Kidney (tissue), 13 donors: ENCODE measurements at regions not wholly inside any gene's neighbourhood (a gene's known extent, or its start where the extent isn't known, plus 50 kb on each side); places are given as distances from the start of the nearest gene placed in this dataset.
A peak's percentile ranks its signal among the peaks of the same experiment; 100 is the strongest.
"Not testable (repeated sequence)": the region's sequence is repeated elsewhere in the genome, so short reads cannot be mapped to it uniquely, and the experiment has no call there.

Experiments used
- DNase-seq, 5 donors: peaks; one replicate each; pipeline ENCODE4 v3.0.0-alpha.2; 2013 to 2020
- FAIRE-seq: peaks from 2 replicates; lab custom pipeline; 2012; peaks lifted over from hg19 to GRCh38; lab: Jason Lieb, UNC
- H3K27ac ChIP-seq, 2 donors: one replicate each; pipeline ENCODE4 v1.7.0; 2013; ENCODE audit warnings: low read depth in 2 of 2, low read length in 2 of 2, inconsistent platforms in 1 of 2
- H3K27me3 ChIP-seq: one replicate; pipeline ENCODE4 v1.7.1; 2013; ENCODE audit warnings: low read length, inconsistent platforms; ENCODE audit not compliant: control insufficient read depth, insufficient read depth
- H3K36me3 ChIP-seq, 3 donors: one replicate each; pipeline versions ENCODE4 v1.7.0 to v1.7.1; 2013; ENCODE audit warnings: low read length in 3 of 3, control low read depth in 1 of 3, inconsistent platforms in 1 of 3; ENCODE audit not compliant: insufficient read depth in 3 of 3, control insufficient read depth in 2 of 3
- H3K4me1 ChIP-seq, 3 donors: one replicate each; pipeline versions ENCODE4 v1.7.0 to v1.7.1; 2013; ENCODE audit warnings: low read length in 3 of 3, inconsistent platforms in 1 of 3, low read depth in 1 of 3; ENCODE audit not compliant: control insufficient read depth in 2 of 3, insufficient read depth in 2 of 3
- H3K4me3 ChIP-seq, 3 donors: one replicate each; pipeline versions ENCODE4 v1.7.0 to v1.8.1; 2013; ENCODE audit warnings: low read length in 3 of 3, control low read depth in 1 of 3, inconsistent platforms in 1 of 3
- H3K9ac ChIP-seq, 3 donors: one replicate each; pipeline versions ENCODE4 v1.7.0 to v1.7.1; 2013; ENCODE audit warnings: low read length in 3 of 3, control low read depth in 1 of 3, inconsistent platforms in 1 of 3
- H3K9me3 ChIP-seq, 3 donors: one replicate each; pipeline versions ENCODE4 v1.7.0 to v1.7.1; 2013; ENCODE audit warnings: low read length in 3 of 3, control low read depth in 1 of 3, inconsistent platforms in 1 of 3; ENCODE audit not compliant: control insufficient read depth in 2 of 3, insufficient read depth in 1 of 3
- CTCF ChIP-seq: IDR thresholded peaks from 3 replicates; pipeline ENCODE4 v1.5.1; 2012; ENCODE audit warnings: mild to moderate bottlenecking, moderate library complexity, borderline replicate concordance; ENCODE audit not compliant: insufficient read depth; ENCODE audit errors: extremely low read depth
- intact Hi-C: fragments of 100-400 bp; cut with DNase I; formaldehyde crosslinking; loops from one replicate; pipeline ENCODE4 v1.11.1; 2022
- donor health status: control.
- donor health status: control.
- donor health status: control.
- donor health status: control.
- donor health status: control.
- donor health status: DM: yes; HTN: yes; CAD: no.
- donor health status: Normal renal cell carcinoma (clear cell type).

DNA sequence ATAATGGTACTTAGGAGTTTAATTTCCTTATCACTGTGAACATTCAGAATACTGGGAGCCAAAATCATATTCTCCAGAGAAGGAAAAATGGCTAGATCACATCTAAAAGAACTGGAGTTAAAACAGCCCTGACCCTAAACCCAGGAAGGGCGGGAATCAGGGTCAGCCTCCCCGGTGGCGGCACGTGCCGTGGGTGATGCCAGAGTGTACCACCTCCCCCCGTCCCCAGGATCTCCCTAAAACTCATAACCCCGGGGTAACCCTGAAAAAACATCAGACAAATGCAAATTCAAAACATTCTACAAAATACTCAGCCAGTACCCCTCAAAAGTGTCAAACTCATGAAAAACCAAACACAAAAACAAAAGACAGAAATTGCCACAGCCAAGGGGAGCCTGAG, 148.3 kb downstream of the DLL1 start:
- no peak for FAIRE-seq
- Histone ChIP-seq H3K4me1 (peaks cover 0 to 10% (median 0%) of the 10 kb centered on the region in 3 donors), H3K27me3 (no peaks in the 10 kb centered on the region), H3K9ac (no peak overlapping the region), H3K27ac (no peak overlapping the region), H3K9me3 (peaks cover 0 to 4% (median 0%) of the 10 kb centered on the region in 3 donors), H3K4me3 (no peak overlapping the region), H3K36me3 (no peaks in the 10 kb centered on the region)
- peak in 1 of 5 donors; percentile 5 for DNase-seq
- TF ChIP-seq CTCF, result no peak
- intact Hi-C loops, result no loop called here

DNA sequence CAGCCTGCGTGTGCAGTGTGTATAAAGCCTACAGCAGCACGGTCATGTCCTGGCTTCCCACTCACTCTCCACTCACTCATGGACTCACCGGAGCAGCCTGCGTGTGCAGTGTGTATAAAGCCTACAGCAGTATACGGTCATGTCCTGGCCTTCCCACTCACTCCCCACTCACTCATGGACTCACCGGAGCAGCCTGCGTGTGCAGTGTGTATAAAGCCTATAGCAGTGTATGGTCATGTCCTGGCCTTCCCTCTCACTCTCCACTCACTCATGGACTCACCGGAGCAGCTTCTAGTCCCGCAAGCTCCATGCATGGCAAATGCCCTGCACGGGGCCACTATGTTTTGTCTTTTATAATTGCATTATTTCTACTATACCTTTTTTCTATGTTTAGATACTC, 149.8 kb downstream of the DLL1 start:
- FAIRE-seq, H3K27ac ChIP-seq, H3K27me3 ChIP-seq, H3K4me3 ChIP-seq, H3K36me3 ChIP-seq, H3K9ac ChIP-seq, H3K9me3 ChIP-seq, intact Hi-C loops, DNase-seq: not testable (repeated sequence)
- peaks cover 0 to 12% (median 0%) of the 10 kb centered on the region in 3 donors for H3K4me1 ChIP-seq

- DNase-seq, result no peak
- Histone ChIP-seq H3K9ac (no peak overlapping the region), H3K27ac (no peak overlapping the region), H3K36me3 (no peaks in the 10 kb centered on the region), H3K9me3 (peaks cover 0 to 4% (median 0%) of the 10 kb centered on the region in 3 donors), H3K27me3 (no peaks in the 10 kb centered on the region), H3K4me1 (peaks cover 0 to 12% (median 0%) of the 10 kb centered on the region in 3 donors), H3K4me3 (no peak overlapping the region)
- intact Hi-C loops, result no loop called here
- no peak for FAIRE-seq
- TF ChIP-seq CTCF, result no peak
Measured at GRCh38 chr6:170140129-170140528, 150.7 kb downstream of the DLL1 start.

GRCh38 chr6:170139531-170139930, 151.3 kb downstream of the DLL1 start:
- Histone ChIP-seq H3K9ac (no peak overlapping the region), H3K9me3 (peaks cover 0 to 3% (median 0%) of the 10 kb centered on the region in 3 donors), H3K36me3 (no peaks in the 10 kb centered on the region), H3K4me3 (no peak overlapping the region), H3K4me1 (peaks cover 0 to 12% (median 0%) of the 10 kb centered on the region in 3 donors), H3K27ac (no peak overlapping the region), H3K27me3 (no peaks in the 10 kb centered on the region)
- DNase-seq (peak in 1 of 5 donors; percentile 6), FAIRE-seq (no peak)
- no peak for TF ChIP-seq CTCF
- intact Hi-C loops, result no loop called here

DNA sequence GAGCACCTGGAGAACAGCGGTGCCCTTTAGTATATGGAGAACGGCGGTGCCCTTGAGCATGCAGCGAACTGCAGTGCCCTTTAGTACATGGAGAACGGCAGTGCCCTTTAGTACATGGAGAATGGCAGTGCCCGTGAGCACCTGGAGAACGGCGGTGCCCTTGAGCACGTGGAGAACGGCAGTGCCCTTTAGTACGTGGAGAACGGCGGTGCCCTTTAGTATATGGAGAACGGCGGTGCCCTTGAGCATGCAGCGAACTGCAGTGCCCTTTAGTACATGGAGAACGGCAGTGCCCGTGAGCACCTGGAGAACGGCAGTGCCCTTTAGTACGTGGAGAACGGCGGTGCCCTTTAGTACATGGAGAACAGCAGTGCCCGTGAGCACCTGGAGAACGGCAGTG, 151.8 kb downstream of the DLL1 start:
- H3K27me3 ChIP-seq, H3K9ac ChIP-seq, H3K4me3 ChIP-seq, H3K36me3 ChIP-seq, H3K27ac ChIP-seq, FAIRE-seq, intact Hi-C loops, H3K9me3 ChIP-seq, DNase-seq: not testable (repeated sequence)
- H3K4me1 ChIP-seq, result peaks cover 0 to 12% (median 0%) of the 10 kb centered on the region in 3 donors
